B cell (primary cell): ENCODE measurements at regions not wholly inside any gene's neighbourhood (a gene's known extent, or its start where the extent isn't known, plus 50 kb on each side); places are given as distances from the start of the nearest gene placed in this dataset.

Experiments used
- ATAC-seq: fragments of 200-7000 bp; cut with Tn5 transposase; one replicate; pipeline ENCODE4 v1.10.0; 2021; ENCODE audit warnings: low read depth, mild to moderate bottlenecking, moderate number of reproducible peaks, moderate library complexity
- CTCF ChIA-PET: fragments of 350-600 bp; sonication (Branson Sonifier 250); formaldehyde crosslinking; loops from one replicate; lab custom pipeline; 2021; ENCODE audit warnings: antibody characterized with exemption, inconsistent platforms; lab: Charles Lee
- POLR2A ChIA-PET: fragments of 350-600 bp; sonication (Branson Sonifier 250); formaldehyde crosslinking; loops from one replicate; lab custom pipeline; 2021; ENCODE audit warnings: antibody characterized with exemption; lab: Charles Lee
- DNase-seq: peaks from one replicate; pipeline ENCODE4 v3.0.0; 2013
- H2AFZ ChIP-seq: 2 replicates; pipeline ENCODE4 v1.6.1; 2012; ENCODE audit warnings: mild to moderate bottlenecking, low read depth, low read length; ENCODE audit not compliant: insufficient read depth, poor library complexity, severe bottlenecking
- H3K27ac ChIP-seq, 2 donors: 1 replicate in 1 of 2; 2 replicates in 1 of 2; pipeline ENCODE4 v1.5.1; 2012 to 2013; ENCODE audit warnings: low read length in 2 of 2, mild to moderate bottlenecking in 2 of 2, moderate library complexity in 1 of 2
- H3K27me3 ChIP-seq, 4 experiments: fragments of 200-600 bp in 1 of 4; sonication (generic) in 1 of 4; replicated peaks in 1 of 4; 1 replicate in 2 of 4; 2 replicates in 2 of 4; pipeline versions ENCODE4 v1.6.1 to v1.7.0; 2013 to 2016; ENCODE audit warnings: low read length in 3 of 4, mild to moderate bottlenecking in 2 of 4, mixed read lengths in 1 of 4, moderate library complexity in 1 of 4; ENCODE audit not compliant: insufficient read depth in 4 of 4, control insufficient read depth in 3 of 4; ENCODE audit errors: control extremely low read depth in 1 of 4
- H3K36me3 ChIP-seq, 2 experiments: replicated peaks in 1 of 2; 1 replicate in 1 of 2; 2 replicates in 1 of 2; pipeline versions ENCODE4 v1.6.1 to v1.7.1; 2013; ENCODE audit warnings: low read length in 1 of 2; ENCODE audit not compliant: insufficient read depth in 2 of 2, control insufficient read depth in 1 of 2; ENCODE audit errors: control extremely low read depth in 1 of 2, extremely low read depth in 1 of 2
- H3K4me1 ChIP-seq, 2 donors: fragments of 200-600 bp in 1 of 2; sonication (generic) in 1 of 2; 1 replicate in 1 of 2; 2 replicates in 1 of 2; pipeline versions ENCODE4 v1.5.1 to v1.6.1; 2013 to 2017; ENCODE audit warnings: low read length in 2 of 2; ENCODE audit not compliant: control insufficient read depth in 2 of 2, insufficient read depth in 2 of 2
- H3K4me2 ChIP-seq: replicated peaks from 2 replicates; pipeline ENCODE3; 2012; ENCODE audit warnings: mild to moderate bottlenecking, low read depth, low read length; ENCODE audit not compliant: poor library complexity, severe bottlenecking
- H3K4me3 ChIP-seq, 5 experiments: fragments of 200-600 bp in 1 of 5; sonication (generic) in 1 of 5; 1 replicate in 3 of 5; 2 replicates in 2 of 5; pipeline versions ENCODE4 v1.5.1 to v1.7.0; 2011 to 2016; ENCODE audit warnings: low read length in 4 of 5, mild to moderate bottlenecking in 4 of 5, low read depth in 2 of 5, control low read depth in 1 of 5, moderate library complexity in 1 of 5; ENCODE audit not compliant: insufficient read depth in 1 of 5; ENCODE audit errors: control extremely low read depth in 1 of 5, extremely low read depth in 1 of 5
- H3K79me2 ChIP-seq: fragments of 200-600 bp; sonication (generic); one replicate; pipeline ENCODE4 v1.6.0; 2016; ENCODE audit warnings: low read length; ENCODE audit not compliant: control insufficient read depth, insufficient read depth
- H3K9ac ChIP-seq: fragments of 200-600 bp; sonication (generic); 2 replicates; pipeline ENCODE4 v1.6.1; 2017; ENCODE audit warnings: mild to moderate bottlenecking, low read length, moderate library complexity
- H3K9me3 ChIP-seq, 3 donors: one replicate each; pipeline versions ENCODE4 v1.6.1 to v1.7.1; 2013; ENCODE audit warnings: low read length in 2 of 3; ENCODE audit not compliant: control insufficient read depth in 2 of 3, insufficient read depth in 1 of 3; ENCODE audit errors: control extremely low read depth in 1 of 3
- H4K20me1 ChIP-seq: 2 replicates; pipeline ENCODE4 v1.6.0; 2012; ENCODE audit warnings: mild to moderate bottlenecking, low read length; ENCODE audit not compliant: insufficient read depth, control insufficient read depth, poor library complexity, severe bottlenecking
- H3K27ac Mint-ChIP-seq: one replicate; pipeline ENCODE4 v1.8.0; 2021; ENCODE audit warnings: mixed read lengths
- H3K27me3 Mint-ChIP-seq: one replicate; pipeline ENCODE4 v1.8.0; 2021; ENCODE audit warnings: mixed read lengths
- H3K4me1 Mint-ChIP-seq: one replicate; pipeline ENCODE4 v1.8.0; 2021; ENCODE audit warnings: mixed read lengths
- H3K4me3 Mint-ChIP-seq: one replicate; pipeline ENCODE4 v1.8.0; 2021; ENCODE audit warnings: mixed read lengths
- H3K9me3 Mint-ChIP-seq: one replicate; pipeline ENCODE4 v1.8.0; 2022; ENCODE audit warnings: mixed read lengths; ENCODE audit not compliant: insufficient read depth
- CTCF ChIP-seq: fragments of 200-600 bp; IDR thresholded peaks from one replicate; pipeline ENCODE4 v1.8.0; 2022; ENCODE audit warnings: antibody characterized with exemption, mild to moderate bottlenecking
- EZH2 ChIP-seq: IDR thresholded peaks from 2 replicates; pipeline ENCODE4 v1.6.1; 2012; ENCODE audit warnings: borderline replicate concordance, low read depth, mild to moderate bottlenecking, moderate library complexity, low read length; ENCODE audit not compliant: insufficient read depth, poor library complexity, severe bottlenecking
- WGBS: methylation state at CpG from one replicate; pipeline ENCODE4 v1.1.5; 2013; ENCODE audit warnings: missing lambda C conversion rate; ENCODE audit not compliant: insufficient coverage; 5-methylcytosine and 5-hydroxymethylcytosine counted together
- intact Hi-C: fragments of 100-400 bp; cut with micrococcal nuclease; formaldehyde crosslinking; loops from one replicate; pipeline ENCODE4 v1.10.0; 2022

GRCh38 chr5:77853353-77853907, 77.3 kb upstream of the TBCA start:
- peaks cover 20% of the 10 kb centered on the region for H3K4me1 Mint-ChIP-seq

More at GRCh38 chr5:77853353-77853907, 77.3 kb upstream of the TBCA start:
- no peak for TF ChIP-seq EZH2
- no peak for TF ChIP-seq CTCF
- H3K4me1 ChIP-seq = peaks cover 9 to 20% of the 10 kb centered on the region in 2 donors
- WGBS = no CpG with 5 or more reads among the region's 2 CpGs
- intact Hi-C loops = loop anchor here (2.0 to 10.0 kb wide), 3 partner anchors 81 to 1129 kb away; no protein-coding TSS in a partner anchor
- H4K20me1 ChIP-seq = no peaks in the 10 kb centered on the region
- no peaks in the 10 kb centered on the region for H3K9me3 Mint-ChIP-seq
- H3K27ac ChIP-seq = no peak overlapping the region
- DNase-seq (no peak), ATAC-seq (no peak)
- peaks cover 14% of the 10 kb centered on the region for H3K27me3 Mint-ChIP-seq
- peak overlapping the region; percentile 54 for H3K27ac Mint-ChIP-seq
- H3K36me3 ChIP-seq = no peaks in the 10 kb centered on the region
- H3K9ac ChIP-seq = peak overlapping the region; percentile 72
- peak overlapping the region; percentile 94 for H3K4me2 ChIP-seq
- peaks cover 0 to 12% (median 0%) of the 10 kb centered on the region in 3 donors for H3K9me3 ChIP-seq
- ChIA-PET POLR2A (interaction anchor here (0.7 kb wide), 3 partner anchors 76 to 207 kb away, joined by 3 to 4 read pairs (median 3); no protein-coding TSS in a partner anchor), CTCF (no interaction called here)
- peak overlapping the region in 3 of 5 experiments; percentile 65 to 82 (median 74) for H3K4me3 ChIP-seq
- H3K79me2 ChIP-seq = no peaks in the 10 kb centered on the region
- H2AFZ ChIP-seq = no peak overlapping the region
- peak overlapping the region; percentile 77 for H3K4me3 Mint-ChIP-seq
- H3K27me3 ChIP-seq = peaks cover 0 to 3% (median 0%) of the 10 kb centered on the region in 4 experiments
